ENCODE measurements at regions not wholly inside any gene's neighbourhood (a gene's known extent, or its start where the extent isn't known, plus 50 kb on each side); places are given as distances from the start of the nearest gene placed in this dataset.

DNA sequence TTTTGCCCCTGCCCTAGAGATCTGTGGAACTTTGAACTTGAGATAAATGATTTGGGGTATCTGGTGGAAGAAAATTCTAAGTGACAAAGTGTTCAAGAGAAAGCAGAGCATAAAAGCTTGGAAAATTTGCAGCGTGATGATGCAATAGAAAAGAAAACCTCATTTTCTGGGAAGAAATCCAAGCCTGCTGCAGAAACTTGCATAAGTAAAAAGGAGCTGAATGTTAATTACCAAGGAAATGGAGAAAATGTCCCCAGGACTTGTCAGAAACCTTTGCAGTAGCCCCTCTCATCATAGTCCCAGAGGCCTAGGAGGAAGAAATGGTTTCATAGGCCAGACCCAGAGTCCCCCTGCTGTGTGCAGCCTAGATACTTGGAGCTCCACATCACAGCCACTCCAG is 686.9 kb downstream of the FAM181B start:
- TF ChIP-seq POLR2AphosphoS5 (IDR thresholded peaks at IDR 0.05; ENCODE audit: low read depth) = no peak
- TF ChIP-seq, protein P1, sequence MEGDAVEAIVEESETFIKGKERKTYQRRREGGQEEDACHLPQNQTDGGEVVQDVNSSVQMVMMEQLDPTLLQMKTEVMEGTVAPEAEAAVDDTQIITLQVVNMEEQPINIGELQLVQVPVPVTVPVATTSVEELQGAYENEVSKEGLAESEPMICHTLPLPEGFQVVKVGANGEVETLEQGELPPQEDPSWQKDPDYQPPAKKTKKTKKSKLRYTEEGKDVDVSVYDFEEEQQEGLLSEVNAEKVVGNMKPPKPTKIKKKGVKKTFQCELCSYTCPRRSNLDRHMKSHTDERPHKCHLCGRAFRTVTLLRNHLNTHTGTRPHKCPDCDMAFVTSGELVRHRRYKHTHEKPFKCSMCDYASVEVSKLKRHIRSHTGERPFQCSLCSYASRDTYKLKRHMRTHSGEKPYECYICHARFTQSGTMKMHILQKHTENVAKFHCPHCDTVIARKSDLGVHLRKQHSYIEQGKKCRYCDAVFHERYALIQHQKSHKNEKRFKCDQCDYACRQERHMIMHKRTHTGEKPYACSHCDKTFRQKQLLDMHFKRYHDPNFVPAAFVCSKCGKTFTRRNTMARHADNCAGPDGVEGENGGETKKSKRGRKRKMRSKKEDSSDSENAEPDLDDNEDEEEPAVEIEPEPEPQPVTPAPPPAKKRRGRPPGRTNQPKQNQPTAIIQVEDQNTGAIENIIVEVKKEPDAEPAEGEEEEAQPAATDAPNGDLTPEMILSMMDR (IDR thresholded peaks at IDR 0.05; ENCODE audit: insufficient read depth, low read length) = no peak

Data from HL-60 (cell line).